Duodenal mucosa (tissue), 2 donors: ENCODE measurements at regions not wholly inside any gene's neighbourhood (a gene's known extent, or its start where the extent isn't known, plus 50 kb on each side); places are given as distances from the start of the nearest gene placed in this dataset.

ENCODE experiments used
- H3K27ac ChIP-seq: one replicate; pipeline ENCODE4 v1.7.0; 2013; ENCODE audit warnings: low read depth, low read length
- H3K27me3 ChIP-seq, 2 donors: one replicate each; pipeline ENCODE4 v1.7.0; 2013; ENCODE audit warnings: low read length in 2 of 2, control low read depth in 1 of 2; ENCODE audit not compliant: insufficient read depth in 2 of 2, control insufficient read depth in 1 of 2
- H3K36me3 ChIP-seq, 2 donors: one replicate each; pipeline ENCODE4 v1.7.0; 2013; ENCODE audit warnings: low read length in 2 of 2, control low read depth in 1 of 2; ENCODE audit not compliant: insufficient read depth in 2 of 2, control insufficient read depth in 1 of 2
- H3K4me1 ChIP-seq, 2 donors: one replicate each; pipeline ENCODE4 v1.7.0; 2013; ENCODE audit warnings: low read length in 2 of 2, control low read depth in 1 of 2; ENCODE audit not compliant: insufficient read depth in 2 of 2, control insufficient read depth in 1 of 2
- H3K4me3 ChIP-seq, 2 donors: one replicate each; pipeline ENCODE4 v1.7.0; 2013; ENCODE audit warnings: low read length in 2 of 2, low read depth in 1 of 2
- H3K9ac ChIP-seq, 2 donors: one replicate each; pipeline ENCODE4 v1.7.0; 2013; ENCODE audit warnings: low read length in 2 of 2, low read depth in 1 of 2
- H3K9me3 ChIP-seq, 2 donors: one replicate each; pipeline ENCODE4 v1.7.0; 2013; ENCODE audit warnings: low read length in 2 of 2, control low read depth in 1 of 2; ENCODE audit not compliant: control insufficient read depth in 1 of 2

- Histone ChIP-seq H3K4me3 (no peak overlapping the region), H3K9me3 (no peaks in the 10 kb centered on the region), H3K27ac (no peak overlapping the region), H3K4me1 (peaks cover 0 to 3% of the 10 kb centered on the region in 2 donors), H3K27me3 (no peaks in the 10 kb centered on the region), H3K9ac (no peak overlapping the region), H3K36me3 (no peaks in the 10 kb centered on the region)
These were observed 175.5 kb upstream of the NCAM1 start for GRCh38 chr11:112785719-112786118.

DNA sequence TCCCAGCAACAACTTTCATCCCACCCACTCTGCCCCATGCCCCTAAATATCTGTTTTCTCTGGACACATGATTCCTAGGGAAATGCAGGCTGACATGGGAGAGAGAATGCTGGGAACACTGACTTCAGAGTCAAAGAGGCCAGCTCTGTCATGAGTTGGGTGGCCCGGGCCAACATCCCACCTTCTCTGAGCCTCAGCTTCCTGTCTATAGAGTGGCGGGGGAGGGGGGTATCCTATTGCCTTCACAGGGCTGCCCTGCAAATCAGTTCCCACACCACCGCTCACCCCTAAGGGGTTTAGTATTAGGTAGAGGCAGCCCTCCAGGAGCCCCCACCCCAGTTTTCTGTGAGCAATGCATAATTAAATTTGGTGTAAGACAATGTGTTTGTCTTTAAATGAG lies 175.0 kb upstream of the NCAM1 start:
- Histone ChIP-seq H3K4me1 (peaks cover 0 to 3% of the 10 kb centered on the region in 2 donors), H3K27me3 (no peaks in the 10 kb centered on the region), H3K4me3 (no peak overlapping the region), H3K9ac (no peak overlapping the region), H3K27ac (no peak overlapping the region), H3K36me3 (no peaks in the 10 kb centered on the region), H3K9me3 (no peaks in the 10 kb centered on the region)

GRCh38 chr11:112786886-112787530 lies 174.2 kb upstream of the NCAM1 start:
- H3K4me3 ChIP-seq: no peak overlapping the region
- no peaks in the 10 kb centered on the region for H3K9me3 ChIP-seq
- H3K36me3 ChIP-seq: no peaks in the 10 kb centered on the region
- no peak overlapping the region for H3K9ac ChIP-seq
- no peak overlapping the region for H3K27ac ChIP-seq
- no peaks in the 10 kb centered on the region for H3K27me3 ChIP-seq
- H3K4me1 ChIP-seq: peaks cover 0 to 3% of the 10 kb centered on the region in 2 donors

GRCh38 chr11:112789481-112789880 lies 171.7 kb upstream of the NCAM1 start:
- H3K27ac ChIP-seq: no peak overlapping the region
- H3K36me3 ChIP-seq: no peaks in the 10 kb centered on the region
- H3K9me3 ChIP-seq: no peaks in the 10 kb centered on the region
- H3K4me1 ChIP-seq: peaks cover 0 to 3% of the 10 kb centered on the region in 2 donors
- H3K27me3 ChIP-seq: no peaks in the 10 kb centered on the region
- H3K9ac ChIP-seq: no peak overlapping the region
- no peak overlapping the region for H3K4me3 ChIP-seq

DNA sequence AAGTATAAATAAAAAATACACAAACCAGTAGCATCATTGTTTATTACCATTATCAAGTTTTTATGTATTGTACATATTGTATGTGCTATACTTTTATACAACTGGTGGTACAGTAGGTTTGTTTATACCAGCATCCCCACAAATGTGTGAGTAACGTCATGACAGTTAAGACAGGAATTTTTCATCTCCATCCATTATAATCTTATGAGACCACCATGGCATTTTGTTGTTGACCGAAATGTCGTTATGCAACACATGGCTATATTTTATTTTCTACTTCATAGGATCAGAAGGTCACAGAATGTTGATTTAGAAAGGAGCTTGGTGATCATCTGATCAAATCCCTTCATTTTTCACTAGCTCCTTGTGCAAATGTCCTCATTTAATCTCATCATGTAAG lies 170.9 kb upstream of the NCAM1 start:
- Histone ChIP-seq H3K9ac (no peak overlapping the region), H3K36me3 (no peaks in the 10 kb centered on the region), H3K9me3 (no peaks in the 10 kb centered on the region), H3K27ac (no peak overlapping the region), H3K4me1 (peaks cover 0 to 3% of the 10 kb centered on the region in 2 donors), H3K4me3 (no peak overlapping the region), H3K27me3 (no peaks in the 10 kb centered on the region)

- H3K9me3 ChIP-seq: no peaks in the 10 kb centered on the region
- H3K9ac ChIP-seq: no peak overlapping the region
- no peak overlapping the region for H3K4me3 ChIP-seq
- H3K27me3 ChIP-seq: no peaks in the 10 kb centered on the region
- H3K4me1 ChIP-seq: no peaks in the 10 kb centered on the region
- no peak overlapping the region for H3K27ac ChIP-seq
- no peaks in the 10 kb centered on the region for H3K36me3 ChIP-seq
These were observed 169.2 kb upstream of the NCAM1 start for GRCh38 chr11:112792070-112792469.

DNA sequence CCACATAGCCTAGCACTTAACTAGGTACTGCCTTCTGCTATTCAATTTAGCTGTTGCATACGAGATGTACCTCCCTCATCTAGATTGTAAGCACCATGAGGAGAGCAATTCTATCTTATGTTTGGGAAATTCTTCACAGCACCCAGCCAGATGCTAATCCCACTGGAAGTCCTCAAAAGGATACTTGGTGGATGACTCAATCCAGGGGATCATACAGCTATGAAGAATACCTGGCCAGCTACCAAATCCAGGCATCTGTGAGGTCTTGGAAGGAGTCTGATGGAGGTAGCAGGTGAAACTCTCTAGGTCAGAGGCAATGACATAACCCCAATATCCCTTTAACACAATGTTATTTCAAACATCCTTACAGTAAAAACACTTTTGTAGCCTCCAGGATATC lies 167.8 kb upstream of the NCAM1 start:
- Histone ChIP-seq H3K36me3 (no peaks in the 10 kb centered on the region), H3K9ac (no peak overlapping the region), H3K9me3 (no peaks in the 10 kb centered on the region), H3K4me3 (no peak overlapping the region), H3K27me3 (no peaks in the 10 kb centered on the region), H3K4me1 (no peaks in the 10 kb centered on the region), H3K27ac (no peak overlapping the region)

- Histone ChIP-seq H3K36me3 (no peaks in the 10 kb centered on the region), H3K9ac (no peak overlapping the region), H3K9me3 (no peaks in the 10 kb centered on the region), H3K4me3 (no peak overlapping the region), H3K27ac (no peak overlapping the region), H3K27me3 (no peaks in the 10 kb centered on the region), H3K4me1 (no peaks in the 10 kb centered on the region)
These were observed 166.8 kb upstream of the NCAM1 start for GRCh38 chr11:112794331-112794846.

DNA sequence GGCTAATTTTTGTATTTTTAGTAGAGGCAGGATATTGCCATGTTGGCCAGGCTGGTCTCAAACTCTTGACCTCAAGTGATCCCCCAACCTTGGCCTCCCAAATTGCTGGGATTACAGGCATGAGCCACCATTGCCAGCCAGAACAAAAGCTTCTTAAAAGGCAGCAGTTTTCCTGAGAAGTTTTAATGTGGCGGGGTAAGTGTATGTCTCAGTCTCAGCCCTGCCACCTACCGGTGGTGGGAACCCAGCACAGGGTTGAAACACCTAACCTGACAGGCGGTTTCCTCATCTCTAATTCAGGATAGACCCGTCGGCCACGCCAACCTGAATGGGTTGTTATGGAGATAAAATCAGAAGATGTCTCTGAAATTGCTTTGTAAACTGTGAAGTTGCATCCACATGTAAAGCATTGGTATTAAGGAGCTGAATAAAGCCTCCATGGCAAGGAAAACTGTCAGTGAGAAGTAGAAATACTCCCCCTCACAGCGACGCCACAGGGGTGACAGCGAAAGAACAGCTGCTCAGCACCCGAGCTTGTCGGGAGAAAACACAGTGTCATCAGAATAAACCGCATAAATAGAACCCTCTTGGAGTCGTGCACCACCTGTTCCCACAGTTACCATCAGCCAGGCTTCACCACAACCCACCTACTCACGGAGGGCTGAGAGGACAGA lies 165.9 kb upstream of the NCAM1 start:
- Histone ChIP-seq H3K27ac (no peak overlapping the region), H3K4me3 (no peak overlapping the region), H3K9me3 (no peaks in the 10 kb centered on the region), H3K4me1 (no peaks in the 10 kb centered on the region), H3K36me3 (no peaks in the 10 kb centered on the region), H3K9ac (no peak overlapping the region), H3K27me3 (no peaks in the 10 kb centered on the region)

DNA sequence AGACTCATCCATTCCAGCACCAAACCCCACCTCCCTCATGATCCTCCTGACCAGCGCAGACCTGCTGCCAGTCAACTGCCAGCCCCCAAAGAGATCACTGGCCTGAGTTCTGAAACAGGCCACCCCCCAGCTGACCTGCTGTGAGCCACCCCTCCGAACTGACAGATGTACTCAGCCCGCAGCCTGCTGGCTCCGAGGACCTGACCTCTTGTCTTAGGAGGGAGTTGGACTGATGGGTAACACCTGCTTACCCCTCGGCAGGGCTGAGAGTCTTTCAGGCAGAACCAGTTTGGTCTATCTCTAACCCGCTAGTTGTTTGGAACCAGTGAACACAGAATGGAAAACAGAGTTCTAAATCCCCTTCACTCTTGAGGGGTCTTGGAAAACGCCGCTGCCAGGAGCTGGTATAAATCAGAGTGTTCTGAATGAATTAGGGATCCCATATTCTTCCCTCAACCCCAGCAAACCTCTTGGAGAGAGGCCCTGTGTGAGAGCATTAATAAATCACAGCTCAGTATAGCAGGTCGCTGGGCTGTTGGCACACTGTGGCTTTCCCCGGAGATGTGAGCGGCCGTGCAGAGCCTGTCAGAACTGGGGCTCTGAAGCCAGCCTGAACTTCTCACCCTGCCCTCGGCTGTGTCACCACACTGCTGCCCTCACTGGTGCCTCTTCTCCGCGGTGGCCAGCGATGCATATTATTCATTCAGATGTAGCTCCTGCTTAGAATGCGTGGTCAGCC lies 165.1 kb upstream of the NCAM1 start:
- Histone ChIP-seq H3K36me3 (no peaks in the 10 kb centered on the region), H3K9ac (no peak overlapping the region), H3K9me3 (no peaks in the 10 kb centered on the region), H3K4me1 (no peaks in the 10 kb centered on the region), H3K27me3 (no peaks in the 10 kb centered on the region), H3K4me3 (no peak overlapping the region), H3K27ac (no peak overlapping the region)
